ENCODE measurements at regions not wholly inside any gene's neighbourhood (a gene's known extent, or its start where the extent isn't known, plus 50 kb on each side); places are given as distances from the start of the nearest gene placed in this dataset.
"Not testable (repeated sequence)": the region's sequence is repeated elsewhere in the genome, so short reads cannot be mapped to it uniquely, and the experiment has no call there.

DNA sequence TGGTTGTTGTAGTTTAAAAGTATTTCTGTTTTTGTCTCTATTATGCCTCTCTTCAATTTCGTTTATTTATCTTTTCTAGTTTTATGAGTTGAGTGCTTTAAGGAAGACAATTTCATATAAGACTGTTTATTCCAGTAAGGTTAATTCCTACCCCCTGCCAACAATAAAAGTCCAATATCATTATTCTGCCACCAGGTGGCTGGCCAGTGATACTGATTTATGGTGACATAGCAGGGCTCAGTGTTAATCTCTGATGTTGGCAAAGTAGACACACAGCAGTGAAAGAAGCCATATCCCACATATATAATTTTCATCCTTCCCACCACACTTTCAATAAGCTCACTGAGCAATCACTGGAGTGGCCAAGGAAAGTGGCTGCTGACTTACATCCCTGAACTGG lies 69.0 kb upstream of the BMP4 start:
- H3K9me2 ChIP-seq (ENCODE audit: insufficient read depth, low read length): no peaks in the 10 kb centered on the region
- H3F3A ChIP-seq (ENCODE audit: insufficient read depth, low read length, poor library complexity, severe bottlenecking): no peaks in the 10 kb centered on the region
- H3K4me2 ChIP-seq (ENCODE audit: low read length): no peak overlapping the region
- no peaks in the 10 kb centered on the region for H3K9me3 ChIP-seq (ENCODE audit: low read length)
- no peak overlapping the region for H3K27ac ChIP-seq (ENCODE audit: low read length)
- no peaks in the 10 kb centered on the region for H3K27me3 ChIP-seq (ENCODE audit: insufficient read depth, low read depth, low read length)
- no peak overlapping the region for H3K9ac ChIP-seq (ENCODE audit: low read length)
- no peak for TF ChIP-seq EZH2 (IDR thresholded peaks at IDR 0.05; ENCODE audit: borderline replicate concordance, insufficient read depth, low read length, poor library complexity, severe bottlenecking)
- no peak for TF ChIP-seq POLR2AphosphoS5 (IDR thresholded peaks at IDR 0.05)
- TF ChIP-seq EP300 (conservative IDR thresholded peaks at IDR 0.05; ENCODE audit: poor library complexity, severe bottlenecking): no peak
- H3K79me2 ChIP-seq (replicated peaks; ENCODE audit: insufficient read depth, low read length): no peaks in the 10 kb centered on the region
- no peak overlapping the region for H3K4me3 ChIP-seq (ENCODE audit: low read length)
- H2AFZ ChIP-seq (ENCODE audit: low read depth, low read length): no peak overlapping the region
- no peaks in the 10 kb centered on the region for H4K20me1 ChIP-seq (ENCODE audit: insufficient read depth)
- no peaks in the 10 kb centered on the region for H3K36me3 ChIP-seq (ENCODE audit: insufficient read depth, low read length)

DNA sequence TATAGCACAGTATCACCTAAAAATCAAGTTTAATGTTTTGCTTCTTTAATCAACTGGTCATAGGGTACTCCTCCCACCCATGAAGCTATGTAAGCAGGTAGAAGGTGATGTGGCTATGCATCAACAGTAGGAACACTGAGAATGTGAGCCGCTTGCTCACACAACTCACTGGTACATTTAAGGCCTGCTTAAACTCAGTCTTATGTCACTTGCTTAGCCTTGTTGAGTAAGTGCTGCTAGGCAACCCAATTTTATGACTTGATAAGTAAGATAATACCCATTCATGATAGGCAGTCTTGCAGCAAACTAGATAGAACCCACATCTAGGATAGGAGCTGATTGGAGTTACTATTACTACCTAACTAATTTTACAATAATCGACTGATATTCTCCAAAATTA lies 70.0 kb upstream of the BMP4 start:
- Histone ChIP-seq H4K20me1 (ENCODE audit: insufficient read depth) (no peaks in the 10 kb centered on the region), H3K36me3 (ENCODE audit: insufficient read depth, low read length) (no peaks in the 10 kb centered on the region), H2AFZ (ENCODE audit: low read depth, low read length) (no peak overlapping the region), H3K9me2 (ENCODE audit: insufficient read depth, low read length) (no peaks in the 10 kb centered on the region), H3K79me2 (replicated peaks; ENCODE audit: insufficient read depth, low read length) (no peaks in the 10 kb centered on the region), H3K4me2 (ENCODE audit: low read length) (no peak overlapping the region), H3K9me3 (ENCODE audit: low read length) (no peaks in the 10 kb centered on the region), H3K27ac (ENCODE audit: low read length) (no peak overlapping the region), H3K9ac (ENCODE audit: low read length) (no peak overlapping the region), H3K27me3 (ENCODE audit: insufficient read depth, low read depth, low read length) (no peaks in the 10 kb centered on the region), H3F3A (ENCODE audit: insufficient read depth, low read length, poor library complexity, severe bottlenecking) (no peaks in the 10 kb centered on the region), H3K4me3 (ENCODE audit: low read length) (no peak overlapping the region)
- TF ChIP-seq TAF1 (IDR thresholded peaks at IDR 0.05; ENCODE audit: low read depth) (no peak), SMC3 (conservative IDR thresholded peaks at IDR 0.05; ENCODE audit: poor library complexity) (no peak), EZH2 (IDR thresholded peaks at IDR 0.05; ENCODE audit: borderline replicate concordance, insufficient read depth, low read length, poor library complexity, severe bottlenecking) (no peak), POLR2AphosphoS5 (IDR thresholded peaks at IDR 0.05) (no peak), MXI1 (conservative IDR thresholded peaks at IDR 0.05; ENCODE audit: poor library complexity, severe bottlenecking) (no peak), EP300 (conservative IDR thresholded peaks at IDR 0.05; ENCODE audit: poor library complexity, severe bottlenecking) (no peak), RAD21 (conservative IDR thresholded peaks at IDR 0.05) (no peak)
- TF ChIP-seq, protein P1, sequence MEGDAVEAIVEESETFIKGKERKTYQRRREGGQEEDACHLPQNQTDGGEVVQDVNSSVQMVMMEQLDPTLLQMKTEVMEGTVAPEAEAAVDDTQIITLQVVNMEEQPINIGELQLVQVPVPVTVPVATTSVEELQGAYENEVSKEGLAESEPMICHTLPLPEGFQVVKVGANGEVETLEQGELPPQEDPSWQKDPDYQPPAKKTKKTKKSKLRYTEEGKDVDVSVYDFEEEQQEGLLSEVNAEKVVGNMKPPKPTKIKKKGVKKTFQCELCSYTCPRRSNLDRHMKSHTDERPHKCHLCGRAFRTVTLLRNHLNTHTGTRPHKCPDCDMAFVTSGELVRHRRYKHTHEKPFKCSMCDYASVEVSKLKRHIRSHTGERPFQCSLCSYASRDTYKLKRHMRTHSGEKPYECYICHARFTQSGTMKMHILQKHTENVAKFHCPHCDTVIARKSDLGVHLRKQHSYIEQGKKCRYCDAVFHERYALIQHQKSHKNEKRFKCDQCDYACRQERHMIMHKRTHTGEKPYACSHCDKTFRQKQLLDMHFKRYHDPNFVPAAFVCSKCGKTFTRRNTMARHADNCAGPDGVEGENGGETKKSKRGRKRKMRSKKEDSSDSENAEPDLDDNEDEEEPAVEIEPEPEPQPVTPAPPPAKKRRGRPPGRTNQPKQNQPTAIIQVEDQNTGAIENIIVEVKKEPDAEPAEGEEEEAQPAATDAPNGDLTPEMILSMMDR (IDR thresholded peaks at IDR 0.05; ENCODE audit: poor library complexity, severe bottlenecking): no peak
- TF ChIP-seq, protein P2, sequence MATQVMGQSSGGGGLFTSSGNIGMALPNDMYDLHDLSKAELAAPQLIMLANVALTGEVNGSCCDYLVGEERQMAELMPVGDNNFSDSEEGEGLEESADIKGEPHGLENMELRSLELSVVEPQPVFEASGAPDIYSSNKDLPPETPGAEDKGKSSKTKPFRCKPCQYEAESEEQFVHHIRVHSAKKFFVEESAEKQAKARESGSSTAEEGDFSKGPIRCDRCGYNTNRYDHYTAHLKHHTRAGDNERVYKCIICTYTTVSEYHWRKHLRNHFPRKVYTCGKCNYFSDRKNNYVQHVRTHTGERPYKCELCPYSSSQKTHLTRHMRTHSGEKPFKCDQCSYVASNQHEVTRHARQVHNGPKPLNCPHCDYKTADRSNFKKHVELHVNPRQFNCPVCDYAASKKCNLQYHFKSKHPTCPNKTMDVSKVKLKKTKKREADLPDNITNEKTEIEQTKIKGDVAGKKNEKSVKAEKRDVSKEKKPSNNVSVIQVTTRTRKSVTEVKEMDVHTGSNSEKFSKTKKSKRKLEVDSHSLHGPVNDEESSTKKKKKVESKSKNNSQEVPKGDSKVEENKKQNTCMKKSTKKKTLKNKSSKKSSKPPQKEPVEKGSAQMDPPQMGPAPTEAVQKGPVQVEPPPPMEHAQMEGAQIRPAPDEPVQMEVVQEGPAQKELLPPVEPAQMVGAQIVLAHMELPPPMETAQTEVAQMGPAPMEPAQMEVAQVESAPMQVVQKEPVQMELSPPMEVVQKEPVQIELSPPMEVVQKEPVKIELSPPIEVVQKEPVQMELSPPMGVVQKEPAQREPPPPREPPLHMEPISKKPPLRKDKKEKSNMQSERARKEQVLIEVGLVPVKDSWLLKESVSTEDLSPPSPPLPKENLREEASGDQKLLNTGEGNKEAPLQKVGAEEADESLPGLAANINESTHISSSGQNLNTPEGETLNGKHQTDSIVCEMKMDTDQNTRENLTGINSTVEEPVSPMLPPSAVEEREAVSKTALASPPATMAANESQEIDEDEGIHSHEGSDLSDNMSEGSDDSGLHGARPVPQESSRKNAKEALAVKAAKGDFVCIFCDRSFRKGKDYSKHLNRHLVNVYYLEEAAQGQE (IDR thresholded peaks at IDR 0.05; ENCODE audit: borderline replicate concordance): no peak

DNA sequence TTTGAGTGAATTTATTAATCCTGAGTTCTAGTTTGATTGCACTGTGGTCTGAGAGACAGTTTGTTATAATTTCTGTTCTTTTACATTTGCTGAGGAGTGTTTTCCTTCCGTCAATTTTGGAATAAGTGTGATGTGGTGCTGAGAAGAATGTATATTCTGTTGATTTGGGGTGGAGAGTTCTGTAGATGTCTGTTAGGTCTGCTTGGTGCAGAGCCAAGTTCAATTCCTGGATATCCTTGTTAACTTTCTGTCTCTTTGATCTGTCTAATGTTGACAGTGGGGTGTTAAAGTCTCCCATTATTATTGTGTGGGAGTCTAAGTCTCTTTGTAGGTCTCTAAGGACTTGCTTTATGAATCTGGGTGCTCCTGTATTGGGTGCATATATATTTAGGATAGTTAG lies 74.4 kb upstream of the BMP4 start:
- H3K36me3 ChIP-seq (ENCODE audit: insufficient read depth, low read length); H3K9me3 ChIP-seq (ENCODE audit: low read length); H3K9me2 ChIP-seq (ENCODE audit: insufficient read depth, low read length); H3K9ac ChIP-seq (ENCODE audit: low read length); H3K79me2 ChIP-seq (replicated peaks; ENCODE audit: insufficient read depth, low read length); H4K20me1 ChIP-seq (ENCODE audit: insufficient read depth); H3F3A ChIP-seq (ENCODE audit: insufficient read depth, low read length, poor library complexity, severe bottlenecking); H3K27me3 ChIP-seq (ENCODE audit: insufficient read depth, low read depth, low read length); H3K27ac ChIP-seq (ENCODE audit: low read length); H3K4me2 ChIP-seq (ENCODE audit: low read length); H2AFZ ChIP-seq (ENCODE audit: low read depth, low read length); H3K4me3 ChIP-seq (ENCODE audit: low read length): not testable (repeated sequence)

DNA sequence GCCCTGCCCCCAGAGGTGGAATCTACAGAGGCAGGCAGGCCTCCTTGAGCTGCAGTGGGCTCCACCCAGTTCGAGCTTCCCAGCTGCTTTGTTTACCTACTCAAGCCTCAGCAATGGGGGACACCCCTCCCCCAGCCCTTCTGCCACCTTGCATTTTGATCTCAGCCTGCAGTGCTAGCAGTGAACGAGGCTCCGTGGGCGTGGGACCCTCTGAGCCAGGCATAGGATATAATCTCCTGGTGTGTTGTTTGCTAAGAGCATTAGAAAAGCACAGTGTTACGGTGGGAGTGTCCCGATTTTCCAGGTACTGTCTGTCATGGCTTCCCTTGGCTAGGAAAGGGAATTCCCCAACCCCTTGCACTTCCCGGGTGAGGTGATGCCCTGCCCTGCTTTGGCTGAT lies 76.7 kb upstream of the BMP4 start:
- H3K27me3 ChIP-seq (ENCODE audit: insufficient read depth, low read depth, low read length); H3K9ac ChIP-seq (ENCODE audit: low read length); H3K9me2 ChIP-seq (ENCODE audit: insufficient read depth, low read length); H3K4me2 ChIP-seq (ENCODE audit: low read length); H3K4me3 ChIP-seq (ENCODE audit: low read length); H3F3A ChIP-seq (ENCODE audit: insufficient read depth, low read length, poor library complexity, severe bottlenecking); H3K79me2 ChIP-seq (replicated peaks; ENCODE audit: insufficient read depth, low read length); H3K36me3 ChIP-seq (ENCODE audit: insufficient read depth, low read length); H2AFZ ChIP-seq (ENCODE audit: low read depth, low read length); H3K9me3 ChIP-seq (ENCODE audit: low read length); H3K27ac ChIP-seq (ENCODE audit: low read length); H4K20me1 ChIP-seq (ENCODE audit: insufficient read depth): not testable (repeated sequence)

All from neural cell (in vitro differentiated cells).